ENCODE measurements at regions not wholly inside any gene's neighbourhood (a gene's known extent, or its start where the extent isn't known, plus 50 kb on each side); places are given as distances from the start of the nearest gene placed in this dataset.

GRCh38 chr10:110363572-110364411 is 59.1 kb upstream of the SMNDC1 start:
- Histone ChIP-seq H3K4me3 (ENCODE audit: low read depth in 1 of 5, low read length in 5 of 5) (no peak overlapping the region), H3K9me3 (ENCODE audit: control insufficient read depth in 5 of 5, low read length in 5 of 5) (no peaks in the 10 kb centered on the region), H3K9ac (ENCODE audit: low read length in 5 of 5) (no peak overlapping the region), H3K27ac (ENCODE audit: low read depth, low read length) (no peak overlapping the region), H3K36me3 (ENCODE audit: control insufficient read depth in 5 of 5, insufficient read depth in 5 of 5, low read length in 5 of 5) (no peaks in the 10 kb centered on the region), H3K4me1 (ENCODE audit: control insufficient read depth in 5 of 5, insufficient read depth in 5 of 5, low read length in 5 of 5) (peaks cover 0 to 12% (median 9%) of the 10 kb centered on the region in 5 donors), H3K27me3 (ENCODE audit: control insufficient read depth in 5 of 5, insufficient read depth in 4 of 5, low read length in 5 of 5) (peaks cover 0 to 10% (median 2%) of the 10 kb centered on the region in 5 donors)

DNA sequence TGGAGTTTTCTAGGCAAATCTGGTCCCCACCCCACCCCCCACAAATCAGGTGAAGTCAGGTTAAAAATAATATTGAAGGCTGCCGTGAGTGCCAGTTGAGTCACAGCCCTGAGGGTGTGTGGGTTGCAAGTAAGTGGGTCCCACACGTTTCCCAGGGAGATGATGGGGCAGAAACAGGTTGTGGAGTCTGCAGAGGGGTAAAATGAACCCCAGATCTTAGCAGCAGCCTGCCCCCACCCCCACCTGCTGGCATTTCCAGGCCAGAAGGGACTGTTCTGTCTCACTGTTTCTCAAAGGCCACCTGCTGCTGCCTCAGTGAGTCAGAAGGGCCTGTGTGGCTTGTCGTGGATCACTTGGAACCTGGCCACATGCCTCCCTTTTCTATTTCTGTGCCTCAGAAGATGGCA is 59.8 kb upstream of the SMNDC1 start:
- H3K9ac ChIP-seq (ENCODE audit: low read length in 5 of 5): no peak overlapping the region
- no peak overlapping the region for H3K27ac ChIP-seq (ENCODE audit: low read depth, low read length)

GRCh38 chr10:110365356-110366143 is 60.8 kb upstream of the SMNDC1 start:
- no peak overlapping the region for H3K9ac ChIP-seq (ENCODE audit: low read length in 5 of 5)
- H3K27me3 ChIP-seq (ENCODE audit: control insufficient read depth in 5 of 5, insufficient read depth in 4 of 5, low read length in 5 of 5): peaks cover 0 to 10% (median 0%) of the 10 kb centered on the region in 5 donors
- peaks cover 0 to 12% (median 9%) of the 10 kb centered on the region in 5 donors for H3K4me1 ChIP-seq (ENCODE audit: control insufficient read depth in 5 of 5, insufficient read depth in 5 of 5, low read length in 5 of 5)
- no peak overlapping the region for H3K27ac ChIP-seq (ENCODE audit: low read depth, low read length)
- no peak overlapping the region for H3K4me3 ChIP-seq (ENCODE audit: low read depth in 1 of 5, low read length in 5 of 5)
- no peaks in the 10 kb centered on the region for H3K36me3 ChIP-seq (ENCODE audit: control insufficient read depth in 5 of 5, insufficient read depth in 5 of 5, low read length in 5 of 5)
- no peaks in the 10 kb centered on the region for H3K9me3 ChIP-seq (ENCODE audit: control insufficient read depth in 5 of 5, low read length in 5 of 5)

More for the DNA sequence above, 59.8 kb upstream of the SMNDC1 start:
- Histone ChIP-seq H3K27me3 (ENCODE audit: control insufficient read depth in 5 of 5, insufficient read depth in 4 of 5, low read length in 5 of 5) (peaks cover 0 to 10% (median 0%) of the 10 kb centered on the region in 5 donors), H3K4me1 (ENCODE audit: control insufficient read depth in 5 of 5, insufficient read depth in 5 of 5, low read length in 5 of 5) (peaks cover 0 to 12% (median 9%) of the 10 kb centered on the region in 5 donors), H3K36me3 (ENCODE audit: control insufficient read depth in 5 of 5, insufficient read depth in 5 of 5, low read length in 5 of 5) (no peaks in the 10 kb centered on the region), H3K9me3 (ENCODE audit: control insufficient read depth in 5 of 5, low read length in 5 of 5) (no peaks in the 10 kb centered on the region), H3K4me3 (ENCODE audit: low read depth in 1 of 5, low read length in 5 of 5) (no peak overlapping the region)

DNA sequence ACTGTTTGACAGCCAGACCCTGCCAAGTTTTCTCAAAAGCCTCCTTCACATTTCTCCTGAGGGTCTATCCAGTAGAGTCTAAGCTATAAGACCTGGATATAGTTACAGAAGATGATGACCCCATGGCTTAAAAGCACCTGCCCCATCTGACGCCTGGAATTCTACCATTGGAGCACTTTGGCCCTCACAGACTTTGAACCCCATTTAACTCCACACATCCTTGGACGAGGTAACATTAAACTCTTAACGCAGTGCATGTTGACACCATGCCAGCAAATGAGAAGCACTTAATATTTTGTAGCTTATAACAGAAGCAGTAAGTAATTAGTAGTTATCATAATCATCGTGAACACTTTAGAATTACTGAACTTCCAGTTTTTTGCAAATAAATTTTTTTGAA is 61.9 kb upstream of the SMNDC1 start:
- H3K9me3 ChIP-seq (ENCODE audit: control insufficient read depth in 5 of 5, low read length in 5 of 5): no peaks in the 10 kb centered on the region
- H3K4me3 ChIP-seq (ENCODE audit: low read depth in 1 of 5, low read length in 5 of 5): no peak overlapping the region
- no peak overlapping the region for H3K9ac ChIP-seq (ENCODE audit: low read length in 5 of 5)
- peaks cover 0 to 4% (median 0%) of the 10 kb centered on the region in 5 donors for H3K27me3 ChIP-seq (ENCODE audit: control insufficient read depth in 5 of 5, insufficient read depth in 4 of 5, low read length in 5 of 5)
- no peaks in the 10 kb centered on the region for H3K36me3 ChIP-seq (ENCODE audit: control insufficient read depth in 5 of 5, insufficient read depth in 5 of 5, low read length in 5 of 5)
- H3K27ac ChIP-seq (ENCODE audit: low read depth, low read length): no peak overlapping the region
- H3K4me1 ChIP-seq (ENCODE audit: control insufficient read depth in 5 of 5, insufficient read depth in 5 of 5, low read length in 5 of 5): peaks cover 0 to 12% (median 9%) of the 10 kb centered on the region in 5 donors

DNA sequence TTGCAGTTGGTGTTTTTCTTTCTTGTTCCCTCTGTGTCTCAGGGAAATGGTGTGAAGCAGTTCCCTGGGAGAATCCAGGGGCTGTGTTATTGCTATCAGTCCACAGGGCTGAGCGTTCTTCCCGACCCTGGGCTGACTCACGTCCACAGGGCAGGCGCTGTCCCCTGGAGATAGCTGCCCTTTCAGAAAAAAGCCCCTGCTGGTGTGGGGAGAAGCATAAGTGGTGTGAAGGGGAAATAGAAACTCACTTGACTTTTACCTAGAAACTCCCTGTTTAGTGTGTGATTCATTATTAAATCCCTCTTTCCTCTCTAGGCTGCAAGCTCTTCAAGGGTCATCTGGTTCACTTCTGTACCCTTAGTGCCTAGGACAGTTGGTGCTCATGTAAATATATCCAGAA is 63.3 kb upstream of the SMNDC1 start:
- Histone ChIP-seq H3K9me3 (ENCODE audit: control insufficient read depth in 5 of 5, low read length in 5 of 5) (no peaks in the 10 kb centered on the region), H3K4me3 (ENCODE audit: low read depth in 1 of 5, low read length in 5 of 5) (no peak overlapping the region), H3K4me1 (ENCODE audit: control insufficient read depth in 5 of 5, insufficient read depth in 5 of 5, low read length in 5 of 5) (peaks cover 0 to 12% (median 9%) of the 10 kb centered on the region in 5 donors), H3K9ac (ENCODE audit: low read length in 5 of 5) (no peak overlapping the region), H3K36me3 (ENCODE audit: control insufficient read depth in 5 of 5, insufficient read depth in 5 of 5, low read length in 5 of 5) (no peaks in the 10 kb centered on the region), H3K27me3 (ENCODE audit: control insufficient read depth in 5 of 5, insufficient read depth in 4 of 5, low read length in 5 of 5) (peaks cover 0 to 4% (median 0%) of the 10 kb centered on the region in 5 donors), H3K27ac (ENCODE audit: low read depth, low read length) (no peak overlapping the region)

GRCh38 chr10:110368556-110368955 is 63.8 kb upstream of the SMNDC1 start:
- Histone ChIP-seq H3K4me3 (ENCODE audit: low read depth in 1 of 5, low read length in 5 of 5) (no peak overlapping the region), H3K4me1 (ENCODE audit: control insufficient read depth in 5 of 5, insufficient read depth in 5 of 5, low read length in 5 of 5) (peaks cover 0 to 8% (median 7%) of the 10 kb centered on the region in 5 donors), H3K9ac (ENCODE audit: low read length in 5 of 5) (no peak overlapping the region), H3K27me3 (ENCODE audit: control insufficient read depth in 5 of 5, insufficient read depth in 4 of 5, low read length in 5 of 5) (peaks cover 0 to 4% (median 0%) of the 10 kb centered on the region in 5 donors), H3K27ac (ENCODE audit: low read depth, low read length) (no peak overlapping the region), H3K9me3 (ENCODE audit: control insufficient read depth in 5 of 5, low read length in 5 of 5) (no peaks in the 10 kb centered on the region), H3K36me3 (ENCODE audit: control insufficient read depth in 5 of 5, insufficient read depth in 5 of 5, low read length in 5 of 5) (no peaks in the 10 kb centered on the region)

DNA sequence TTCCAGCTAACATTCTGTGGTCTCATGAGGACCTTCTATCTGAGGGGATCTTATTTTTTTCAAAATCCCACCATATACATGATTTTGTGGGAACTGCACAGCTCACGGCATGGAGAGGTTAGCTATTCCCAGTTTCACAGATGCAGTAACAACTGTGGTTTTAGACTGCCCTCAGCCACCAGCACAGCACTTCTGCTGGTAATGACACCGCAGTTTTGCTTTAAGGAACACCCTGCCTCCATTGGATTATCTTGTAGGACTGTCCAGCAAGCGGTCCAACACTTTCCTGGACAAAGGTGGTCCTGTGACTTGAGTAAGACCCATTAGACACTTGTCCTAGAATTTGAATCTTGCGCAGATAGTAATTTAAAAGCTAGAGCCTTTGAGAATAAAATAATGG is 65.3 kb upstream of the SMNDC1 start:
- Histone ChIP-seq H3K9ac (ENCODE audit: low read length in 5 of 5) (no peak overlapping the region), H3K36me3 (ENCODE audit: control insufficient read depth in 5 of 5, insufficient read depth in 5 of 5, low read length in 5 of 5) (no peaks in the 10 kb centered on the region), H3K4me3 (ENCODE audit: low read depth in 1 of 5, low read length in 5 of 5) (no peak overlapping the region), H3K9me3 (ENCODE audit: control insufficient read depth in 5 of 5, low read length in 5 of 5) (no peaks in the 10 kb centered on the region), H3K27ac (ENCODE audit: low read depth, low read length) (no peak overlapping the region), H3K27me3 (ENCODE audit: control insufficient read depth in 5 of 5, insufficient read depth in 4 of 5, low read length in 5 of 5) (peaks cover 0 to 4% (median 0%) of the 10 kb centered on the region in 5 donors), H3K4me1 (ENCODE audit: control insufficient read depth in 5 of 5, insufficient read depth in 5 of 5, low read length in 5 of 5) (no peaks in the 10 kb centered on the region)

DNA sequence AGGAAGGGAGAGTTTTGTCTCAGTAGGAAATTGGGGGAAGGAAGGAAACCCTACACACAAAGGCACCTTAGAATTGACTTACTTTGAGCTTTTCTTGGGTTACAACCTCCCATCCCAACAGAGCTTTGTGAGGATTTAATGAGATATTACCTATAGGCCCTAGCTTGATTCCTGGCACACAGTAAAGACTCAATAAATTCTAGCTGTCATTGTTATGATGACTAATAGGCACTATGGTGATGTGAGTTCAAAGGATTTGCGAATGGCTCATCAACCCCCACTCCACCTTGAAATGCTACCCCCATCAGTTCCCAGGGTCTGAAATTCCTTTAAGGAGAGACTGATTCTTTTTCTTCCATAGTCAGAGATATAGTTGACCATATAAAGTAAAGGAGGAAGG is 67.9 kb upstream of the SMNDC1 start:
- Histone ChIP-seq H3K9me3 (ENCODE audit: control insufficient read depth in 5 of 5, low read length in 5 of 5) (no peaks in the 10 kb centered on the region), H3K36me3 (ENCODE audit: control insufficient read depth in 5 of 5, insufficient read depth in 5 of 5, low read length in 5 of 5) (no peaks in the 10 kb centered on the region), H3K9ac (ENCODE audit: low read length in 5 of 5) (no peak overlapping the region)

GRCh38 chr10:110373059-110373458 is 68.3 kb upstream of the SMNDC1 start:
- H3K9me3 ChIP-seq (ENCODE audit: control insufficient read depth in 5 of 5, low read length in 5 of 5): no peaks in the 10 kb centered on the region
- H3K27ac ChIP-seq (ENCODE audit: low read depth, low read length): no peak overlapping the region
- peaks cover 0 to 19% (median 6%) of the 10 kb centered on the region in 5 donors for H3K4me1 ChIP-seq (ENCODE audit: control insufficient read depth in 5 of 5, insufficient read depth in 5 of 5, low read length in 5 of 5)
- no peaks in the 10 kb centered on the region for H3K36me3 ChIP-seq (ENCODE audit: control insufficient read depth in 5 of 5, insufficient read depth in 5 of 5, low read length in 5 of 5)
- H3K27me3 ChIP-seq (ENCODE audit: control insufficient read depth in 5 of 5, insufficient read depth in 4 of 5, low read length in 5 of 5): peaks cover 0 to 6% (median 0%) of the 10 kb centered on the region in 5 donors
- H3K4me3 ChIP-seq (ENCODE audit: low read depth in 1 of 5, low read length in 5 of 5): no peak overlapping the region
- no peak overlapping the region for H3K9ac ChIP-seq (ENCODE audit: low read length in 5 of 5)

More for the DNA sequence above, 67.9 kb upstream of the SMNDC1 start:
- Histone ChIP-seq H3K27ac (ENCODE audit: low read depth, low read length) (no peak overlapping the region), H3K4me1 (ENCODE audit: control insufficient read depth in 5 of 5, insufficient read depth in 5 of 5, low read length in 5 of 5) (peaks cover 0 to 18% (median 6%) of the 10 kb centered on the region in 5 donors), H3K27me3 (ENCODE audit: control insufficient read depth in 5 of 5, insufficient read depth in 4 of 5, low read length in 5 of 5) (peaks cover 0 to 6% (median 0%) of the 10 kb centered on the region in 5 donors), H3K4me3 (ENCODE audit: low read depth in 1 of 5, low read length in 5 of 5) (no peak overlapping the region)

All from subcutaneous abdominal adipose tissue (tissue), 5 donors.